SU-DHL-6 (cell line): ENCODE measurements at regions not wholly inside any gene's neighbourhood (a gene's known extent, or its start where the extent isn't known, plus 50 kb on each side); places are given as distances from the start of the nearest gene placed in this dataset.

Source experiments
- EZH2phosphoT487 ChIP-seq: fragments of 200-600 bp; sonication (generic), shearing (Covaris generic); conservative IDR thresholded peaks from 2 replicates; pipeline ENCODE4 v1.6.1; 2018; ENCODE audit warnings: mild to moderate bottlenecking, antibody characterized with exemption, low read length, moderate library complexity, mixed read lengths
- TF ChIP-seq, protein P1 (sequence below): fragments of 200-600 bp; sonication (generic); IDR thresholded peaks from one replicate; pipeline ENCODE4 v1.5.1; 2017; ENCODE audit warnings: antibody characterized with exemption, mild to moderate bottlenecking, low read length, moderate library complexity; ENCODE audit not compliant: insufficient read depth, poor library complexity, severe bottlenecking

- TF ChIP-seq, protein P1, sequence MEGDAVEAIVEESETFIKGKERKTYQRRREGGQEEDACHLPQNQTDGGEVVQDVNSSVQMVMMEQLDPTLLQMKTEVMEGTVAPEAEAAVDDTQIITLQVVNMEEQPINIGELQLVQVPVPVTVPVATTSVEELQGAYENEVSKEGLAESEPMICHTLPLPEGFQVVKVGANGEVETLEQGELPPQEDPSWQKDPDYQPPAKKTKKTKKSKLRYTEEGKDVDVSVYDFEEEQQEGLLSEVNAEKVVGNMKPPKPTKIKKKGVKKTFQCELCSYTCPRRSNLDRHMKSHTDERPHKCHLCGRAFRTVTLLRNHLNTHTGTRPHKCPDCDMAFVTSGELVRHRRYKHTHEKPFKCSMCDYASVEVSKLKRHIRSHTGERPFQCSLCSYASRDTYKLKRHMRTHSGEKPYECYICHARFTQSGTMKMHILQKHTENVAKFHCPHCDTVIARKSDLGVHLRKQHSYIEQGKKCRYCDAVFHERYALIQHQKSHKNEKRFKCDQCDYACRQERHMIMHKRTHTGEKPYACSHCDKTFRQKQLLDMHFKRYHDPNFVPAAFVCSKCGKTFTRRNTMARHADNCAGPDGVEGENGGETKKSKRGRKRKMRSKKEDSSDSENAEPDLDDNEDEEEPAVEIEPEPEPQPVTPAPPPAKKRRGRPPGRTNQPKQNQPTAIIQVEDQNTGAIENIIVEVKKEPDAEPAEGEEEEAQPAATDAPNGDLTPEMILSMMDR: no peak
- TF ChIP-seq EZH2phosphoT487: no peak
Measured at GRCh38 chr10:128307820-128308219, 181.6 kb upstream of the MKI67 start.
